Ecto neural progenitor cell (in vitro differentiated cells): ENCODE measurements at regions not wholly inside any gene's neighbourhood (a gene's known extent, or its start where the extent isn't known, plus 50 kb on each side); places are given as distances from the start of the nearest gene placed in this dataset.
A peak's percentile ranks its signal among the peaks of the same experiment; 100 is the strongest.
"Not testable (repeated sequence)": the region's sequence is repeated elsewhere in the genome, so short reads cannot be mapped to it uniquely, and the experiment has no call there.

ENCODE experiments used
- DNase-seq: peaks from one replicate; pipeline ENCODE4 v3.0.0-alpha.2; 2018; ENCODE audit warnings: low spot score

GRCh38 chr2:172259827-172260226 is 157.1 kb upstream of the DLX2 start:
- DNase-seq, result no peak

GRCh38 chr2:172260336-172260735 is 157.6 kb upstream of the DLX2 start:
- DNase-seq, result no peak

DNA sequence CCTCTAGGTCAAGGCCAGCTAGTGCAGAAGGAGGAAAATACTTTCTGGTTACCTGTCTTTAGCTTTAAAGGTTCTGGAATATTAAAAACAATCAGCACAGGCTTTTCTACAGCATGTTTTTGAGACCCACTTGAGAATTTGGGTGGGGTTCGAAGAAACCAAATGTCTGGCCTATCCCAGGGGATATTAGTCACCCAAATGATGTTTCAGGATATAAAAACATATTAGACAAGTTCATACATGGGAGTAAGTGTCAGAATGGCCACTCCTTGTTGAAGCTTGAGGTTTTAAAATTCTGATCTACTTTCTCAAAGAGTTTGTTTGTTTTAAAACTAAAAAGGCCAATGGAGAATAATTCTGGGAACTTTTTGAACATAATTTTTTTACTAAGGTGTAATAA is 158.6 kb upstream of the DLX2 start:
- no peak for DNase-seq

DNA sequence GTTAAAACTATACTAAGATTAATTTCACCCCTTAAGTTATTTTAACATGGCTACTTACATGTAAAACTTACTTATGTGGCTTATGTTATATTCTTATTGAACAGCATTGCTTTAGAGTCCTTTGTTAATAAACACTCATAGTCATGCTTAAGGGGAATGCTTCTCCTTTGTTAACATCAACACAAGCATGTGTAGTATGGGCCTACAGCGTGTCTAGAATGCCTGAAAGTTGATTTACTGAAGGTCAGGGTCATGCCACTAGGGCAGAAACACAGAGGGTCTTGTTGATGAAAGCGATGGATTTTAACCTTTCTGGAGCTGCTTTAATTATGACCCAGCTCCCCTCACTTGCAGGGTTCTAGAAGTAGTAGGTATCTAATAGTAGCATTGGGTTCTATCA is 159.8 kb upstream of the DLX2 start:
- no peak for DNase-seq

- DNase-seq, result not testable (repeated sequence)
Observed at GRCh38 chr2:172264820-172265219, 162.1 kb upstream of the DLX2 start.

- DNase-seq, result not testable (repeated sequence)
Observed at GRCh38 chr2:172269507-172270244, 157.7 kb upstream of the ITGA6 start.

DNA sequence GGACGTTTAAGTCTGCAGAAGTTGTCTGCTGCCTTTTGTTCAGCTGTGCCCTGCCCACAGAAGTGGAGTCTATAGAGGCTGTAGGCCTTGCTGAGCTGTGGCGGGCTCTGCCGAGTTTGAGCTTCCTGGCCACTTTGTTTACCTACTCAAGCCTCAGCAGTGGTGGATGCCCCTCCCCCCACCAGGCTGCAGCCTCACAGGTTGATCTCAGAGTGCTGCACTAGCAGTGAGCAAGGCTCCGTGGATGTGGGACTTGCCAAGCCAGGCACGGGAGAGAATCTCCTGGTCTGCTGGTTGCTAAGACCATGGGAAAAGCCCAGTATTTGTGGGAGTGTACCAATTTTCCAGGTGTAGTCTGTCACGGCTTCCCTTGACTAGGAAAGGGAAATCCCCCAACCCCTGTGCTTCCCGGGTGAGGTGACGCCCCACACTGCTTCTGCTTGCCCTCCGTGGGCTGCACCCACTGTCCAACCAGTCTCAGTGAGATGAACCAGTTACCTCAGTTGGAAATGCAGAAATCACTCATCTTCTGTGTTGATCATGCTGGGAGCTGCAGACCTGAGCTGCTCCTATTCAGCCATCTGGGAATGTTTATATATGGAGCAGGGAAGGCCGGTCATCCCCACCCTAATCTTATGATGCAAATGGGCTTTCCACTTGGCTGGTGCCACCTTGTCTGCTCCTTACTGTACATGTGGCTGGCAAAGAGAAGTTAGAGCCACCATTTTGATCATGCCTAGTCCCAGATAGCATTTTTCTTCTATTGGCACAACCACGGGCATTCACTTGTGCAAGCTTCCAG is 156.9 kb upstream of the ITGA6 start:
- no peak for DNase-seq

- no peak for DNase-seq
Observed at GRCh38 chr2:172273910-172274571, 153.3 kb upstream of the ITGA6 start.

GRCh38 chr2:172275239-172275638 is 152.1 kb upstream of the ITGA6 start:
- DNase-seq, result no peak

GRCh38 chr2:172276961-172277360 is 150.4 kb upstream of the ITGA6 start:
- no peak for DNase-seq

GRCh38 chr2:172278667-172279066 is 148.7 kb upstream of the ITGA6 start:
- DNase-seq, result no peak

- DNase-seq, result no peak
Observed at GRCh38 chr2:172279214-172279613, 148.2 kb upstream of the ITGA6 start.

DNA sequence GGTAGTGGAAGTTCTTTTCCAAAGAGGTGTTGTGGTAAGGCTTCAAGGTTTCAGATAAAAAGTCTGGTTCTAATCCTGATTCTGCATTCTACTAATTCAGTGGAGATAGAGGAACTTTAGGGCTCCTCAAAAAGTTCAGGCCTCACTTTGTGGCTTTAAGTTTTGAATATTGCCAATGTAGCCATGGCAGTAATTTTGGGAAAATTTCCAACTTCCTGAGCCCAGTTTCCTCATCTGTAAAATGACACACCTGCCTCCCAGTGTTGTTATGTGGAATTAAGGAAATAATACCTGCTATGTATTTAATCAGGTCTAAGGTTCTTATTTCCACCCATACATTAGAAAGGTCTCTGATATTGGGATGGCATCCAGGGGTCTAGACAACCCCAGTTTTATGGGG is 147.6 kb upstream of the ITGA6 start:
- no peak for DNase-seq

DNA sequence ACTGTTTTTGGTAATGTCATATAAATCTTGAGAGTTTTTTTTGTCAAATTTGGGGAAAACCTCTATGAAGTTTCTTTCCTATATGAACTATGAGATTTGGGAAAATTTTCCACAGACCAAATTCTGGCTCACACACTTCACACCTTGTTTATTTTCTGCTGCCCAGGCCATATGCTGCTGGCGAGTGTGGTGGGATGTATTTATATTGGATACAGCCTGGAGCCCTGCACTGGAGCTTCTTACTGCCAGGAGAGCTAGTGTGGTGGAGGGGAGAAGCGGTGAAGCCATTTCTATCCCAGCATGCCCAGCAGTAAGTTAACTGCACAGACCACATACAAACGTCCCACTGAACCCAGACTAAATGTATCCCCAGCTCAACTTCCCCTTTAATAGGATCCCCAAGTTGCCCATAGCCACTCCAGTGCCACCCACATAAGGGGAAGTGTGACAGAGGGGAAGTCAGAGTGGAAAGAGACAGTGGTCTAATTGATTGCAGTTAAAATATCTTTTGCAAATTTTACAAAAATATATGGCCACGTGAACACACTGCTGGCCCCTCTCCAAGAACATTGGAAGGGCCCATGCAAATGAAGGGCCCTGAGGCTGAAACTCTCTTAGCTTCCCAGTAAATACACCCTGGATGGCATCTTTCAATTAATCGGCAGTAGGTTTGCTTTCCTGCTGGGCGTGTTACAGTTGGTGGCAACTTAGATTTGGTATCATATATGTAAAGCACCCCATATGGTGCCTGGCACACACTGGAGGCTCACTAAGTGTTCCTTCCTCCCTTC is 146.6 kb upstream of the ITGA6 start:
- no peak for DNase-seq

GRCh38 chr2:172281648-172282570 is 145.5 kb upstream of the ITGA6 start:
- no peak for DNase-seq

GRCh38 chr2:172282944-172283343 is 144.4 kb upstream of the ITGA6 start:
- no peak for DNase-seq

GRCh38 chr2:172283476-172283875 is 143.9 kb upstream of the ITGA6 start:
- DNase-seq, result no peak

DNA sequence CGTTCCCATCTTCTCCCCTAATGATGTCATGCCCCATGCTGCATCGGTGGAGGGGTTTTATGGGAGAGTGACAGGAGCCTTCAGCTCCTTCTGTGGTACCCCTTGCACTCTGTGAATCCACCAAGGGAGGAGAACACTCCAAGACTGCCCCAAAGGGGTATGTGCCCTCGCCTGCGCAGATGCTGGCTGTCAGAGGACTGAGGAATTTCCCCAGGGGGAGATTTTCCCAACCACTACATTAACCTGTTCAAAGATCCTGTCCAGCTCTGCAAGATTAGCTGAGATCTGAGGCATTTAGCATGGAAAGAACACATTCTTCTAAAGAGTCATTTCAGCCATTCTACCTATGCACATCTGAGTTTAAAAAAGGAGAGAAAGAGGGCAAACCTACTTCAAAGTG is 143.2 kb upstream of the ITGA6 start:
- DNase-seq, result no peak

DNA sequence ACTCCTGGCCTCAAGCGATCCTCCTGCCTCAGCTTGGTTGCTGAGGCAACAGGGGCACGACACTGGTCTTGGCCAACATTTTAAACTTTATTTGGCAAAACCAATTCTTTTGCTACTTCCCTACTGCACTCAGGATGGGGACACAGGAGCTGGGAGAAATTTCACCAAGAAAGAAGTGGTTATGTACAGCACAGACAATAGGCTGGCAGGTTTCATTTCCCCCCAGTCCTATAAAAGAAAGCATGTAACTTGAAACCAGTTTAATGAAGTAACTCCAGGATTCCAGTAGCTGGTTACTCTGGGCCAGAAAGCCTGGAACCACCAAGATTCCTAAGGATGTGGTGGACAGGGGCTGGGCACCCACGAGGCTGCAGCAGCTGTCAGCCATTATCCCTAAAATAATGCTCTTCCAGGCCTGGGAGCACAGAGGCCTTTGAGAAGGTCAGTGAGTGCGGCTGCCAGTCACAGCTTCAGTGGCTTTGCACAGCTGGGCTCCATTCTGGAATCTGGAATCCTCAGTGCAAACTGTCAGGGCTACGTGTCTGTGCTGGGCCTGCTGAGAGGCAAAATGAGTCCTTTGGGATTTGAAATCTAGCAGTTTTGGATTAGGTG is 142.3 kb upstream of the ITGA6 start:
- peak; percentile 84 for DNase-seq

DNA sequence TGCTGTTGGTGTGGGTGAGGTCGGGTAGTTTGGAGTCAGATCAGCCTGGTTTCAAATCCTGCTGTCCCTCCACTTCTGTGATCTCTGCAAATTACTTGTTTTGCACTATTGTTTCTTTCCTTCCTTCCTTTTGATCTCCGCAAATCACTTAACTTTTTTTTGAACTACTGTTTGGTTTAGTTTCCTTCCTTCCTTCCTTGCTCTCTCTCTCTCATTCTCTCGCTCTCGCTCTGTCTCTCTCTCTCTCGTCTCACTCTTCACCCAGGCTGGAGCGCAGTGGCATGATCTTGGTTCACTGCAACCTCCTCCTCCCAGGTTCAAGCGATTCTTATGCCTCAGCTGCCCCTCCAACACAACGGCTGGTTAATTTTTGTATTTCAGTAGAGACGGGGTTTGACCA is 141.6 kb upstream of the ITGA6 start:
- DNase-seq, result no peak

DNA sequence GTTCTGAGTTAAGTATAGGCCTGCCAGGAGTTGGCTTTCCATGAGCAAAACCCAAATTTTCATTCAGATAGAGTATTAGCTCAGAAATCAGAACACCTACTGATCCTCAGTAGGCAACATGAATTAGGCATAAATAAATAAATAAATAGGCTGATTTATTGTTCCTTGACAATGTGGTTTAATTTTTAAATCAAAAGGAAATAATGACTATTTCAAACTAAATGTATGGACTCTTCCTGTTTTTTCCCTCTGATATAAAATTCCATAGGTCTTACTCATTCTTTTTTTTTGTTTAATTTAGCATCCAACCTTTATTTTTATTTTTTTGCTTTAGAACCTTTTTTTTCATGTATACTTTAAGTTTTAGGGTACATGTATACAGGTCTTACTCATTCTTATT is 140.2 kb upstream of the ITGA6 start:
- no peak for DNase-seq
